HG03280 (cell line): ENCODE measurements at regions not wholly inside any gene's neighbourhood (a gene's known extent, or its start where the extent isn't known, plus 50 kb on each side); places are given as distances from the start of the nearest gene placed in this dataset.

Experiments used
- ATAC-seq: cut with Tn5 transposase; IDR thresholded peaks from one replicate; pipeline ENCODE4 v1.9.1; 2021; ENCODE audit warnings: mild to moderate bottlenecking, moderate library complexity; ENCODE audit not compliant: unreplicated experiment

GRCh38 chr2:43171789-43172188 lies 54.6 kb downstream of the ZFP36L2 start:
- no peak for ATAC-seq

GRCh38 chr2:43170405-43171105 lies 55.9 kb downstream of the ZFP36L2 start:
- ATAC-seq = no peak

GRCh38 chr2:43169987-43170386 lies 56.4 kb downstream of the ZFP36L2 start:
- ATAC-seq = no peak

GRCh38 chr2:43169099-43169945 lies 57.1 kb downstream of the ZFP36L2 start:
- no peak for ATAC-seq

GRCh38 chr2:43168016-43168369 lies 58.4 kb downstream of the ZFP36L2 start:
- no peak for ATAC-seq

GRCh38 chr2:43165378-43166069 lies 60.9 kb downstream of the ZFP36L2 start:
- no peak for ATAC-seq

GRCh38 chr2:43164686-43165085 lies 61.7 kb downstream of the ZFP36L2 start:
- ATAC-seq = no peak

- no peak for ATAC-seq
Observed at GRCh38 chr2:43163584-43164270, 62.7 kb downstream of the ZFP36L2 start.

- ATAC-seq = no peak
Observed at GRCh38 chr2:43162511-43162776, 64.0 kb downstream of the ZFP36L2 start.

- no peak for ATAC-seq
Observed at GRCh38 chr2:43161650-43162510, 64.5 kb downstream of the ZFP36L2 start.

GRCh38 chr2:43160778-43161177 lies 65.6 kb downstream of the ZFP36L2 start:
- no peak for ATAC-seq

GRCh38 chr2:43159797-43160196 lies 66.6 kb downstream of the ZFP36L2 start:
- no peak for ATAC-seq

GRCh38 chr2:43158259-43158880 lies 68.0 kb downstream of the ZFP36L2 start:
- peak; percentile 18 for ATAC-seq

- ATAC-seq = no peak
Observed at GRCh38 chr2:43157506-43158246, 68.7 kb downstream of the ZFP36L2 start.

GRCh38 chr2:43155851-43156411 lies 70.5 kb downstream of the ZFP36L2 start:
- no peak for ATAC-seq

GRCh38 chr2:43154685-43155084 lies 71.7 kb downstream of the ZFP36L2 start:
- no peak for ATAC-seq

- ATAC-seq = no peak
Observed at GRCh38 chr2:43152741-43153647, 73.4 kb downstream of the ZFP36L2 start.

- no peak for ATAC-seq
Observed at GRCh38 chr2:43152186-43152585, 74.2 kb downstream of the ZFP36L2 start.
